Thyroid gland (tissue), 4 donors: ENCODE measurements at regions not wholly inside any gene's neighbourhood (a gene's known extent, or its start where the extent isn't known, plus 50 kb on each side); places are given as distances from the start of the nearest gene placed in this dataset.
"Not testable (repeated sequence)": the region's sequence is repeated elsewhere in the genome, so short reads cannot be mapped to it uniquely, and the experiment has no call there.

Experiments
- POLR2A ChIP-seq, 2 donors: fragments of 450-650 bp; IDR thresholded peaks; one replicate each; pipeline ENCODE4 v1.6.1; 2017; ENCODE audit warnings: antibody characterized with exemption in 2 of 2, mild to moderate bottlenecking in 2 of 2, moderate library complexity in 1 of 2
- TF ChIP-seq, protein P1 (sequence below), 6 experiments: fragments of 200-600 bp in 3 of 6; fragments of 450-650 bp in 3 of 6; sonication (generic) in 3 of 6; IDR thresholded peaks; one replicate each; pipeline ENCODE4 v1.5.1; 2016 to 2019; ENCODE audit warnings: antibody characterized with exemption in 6 of 6, mild to moderate bottlenecking in 2 of 6, inconsistent platforms in 1 of 6, moderate library complexity in 1 of 6

DNA sequence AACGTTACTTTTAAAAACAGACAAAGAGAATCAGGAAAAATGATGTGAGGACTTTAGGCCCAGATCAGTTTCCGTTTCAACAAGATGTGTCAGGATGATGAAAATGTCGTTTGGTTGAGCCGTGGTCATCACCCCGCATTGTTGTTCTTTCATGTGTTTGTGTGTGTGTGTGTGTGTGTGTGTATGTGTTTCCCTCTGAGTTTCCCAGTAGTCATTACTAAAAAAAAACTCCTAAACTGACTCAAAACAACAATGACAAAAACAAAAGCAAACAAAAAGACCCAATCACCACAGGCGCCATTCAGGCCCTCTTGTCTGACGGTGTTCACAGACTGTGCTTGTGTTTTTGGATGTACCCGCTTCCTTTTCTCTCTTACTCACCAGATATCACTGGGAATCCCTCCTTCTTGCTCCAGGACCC lies 210.6 kb upstream of the PLGLB2 start:
- TF ChIP-seq POLR2A (IDR thresholded peaks at IDR 0.05): not testable (repeated sequence)
- TF ChIP-seq, protein P1, sequence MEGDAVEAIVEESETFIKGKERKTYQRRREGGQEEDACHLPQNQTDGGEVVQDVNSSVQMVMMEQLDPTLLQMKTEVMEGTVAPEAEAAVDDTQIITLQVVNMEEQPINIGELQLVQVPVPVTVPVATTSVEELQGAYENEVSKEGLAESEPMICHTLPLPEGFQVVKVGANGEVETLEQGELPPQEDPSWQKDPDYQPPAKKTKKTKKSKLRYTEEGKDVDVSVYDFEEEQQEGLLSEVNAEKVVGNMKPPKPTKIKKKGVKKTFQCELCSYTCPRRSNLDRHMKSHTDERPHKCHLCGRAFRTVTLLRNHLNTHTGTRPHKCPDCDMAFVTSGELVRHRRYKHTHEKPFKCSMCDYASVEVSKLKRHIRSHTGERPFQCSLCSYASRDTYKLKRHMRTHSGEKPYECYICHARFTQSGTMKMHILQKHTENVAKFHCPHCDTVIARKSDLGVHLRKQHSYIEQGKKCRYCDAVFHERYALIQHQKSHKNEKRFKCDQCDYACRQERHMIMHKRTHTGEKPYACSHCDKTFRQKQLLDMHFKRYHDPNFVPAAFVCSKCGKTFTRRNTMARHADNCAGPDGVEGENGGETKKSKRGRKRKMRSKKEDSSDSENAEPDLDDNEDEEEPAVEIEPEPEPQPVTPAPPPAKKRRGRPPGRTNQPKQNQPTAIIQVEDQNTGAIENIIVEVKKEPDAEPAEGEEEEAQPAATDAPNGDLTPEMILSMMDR (IDR thresholded peaks at IDR 0.05): not testable (repeated sequence)
